ENCODE measurements at regions not wholly inside any gene's neighbourhood (a gene's known extent, or its start where the extent isn't known, plus 50 kb on each side); places are given as distances from the start of the nearest gene placed in this dataset.

DNA sequence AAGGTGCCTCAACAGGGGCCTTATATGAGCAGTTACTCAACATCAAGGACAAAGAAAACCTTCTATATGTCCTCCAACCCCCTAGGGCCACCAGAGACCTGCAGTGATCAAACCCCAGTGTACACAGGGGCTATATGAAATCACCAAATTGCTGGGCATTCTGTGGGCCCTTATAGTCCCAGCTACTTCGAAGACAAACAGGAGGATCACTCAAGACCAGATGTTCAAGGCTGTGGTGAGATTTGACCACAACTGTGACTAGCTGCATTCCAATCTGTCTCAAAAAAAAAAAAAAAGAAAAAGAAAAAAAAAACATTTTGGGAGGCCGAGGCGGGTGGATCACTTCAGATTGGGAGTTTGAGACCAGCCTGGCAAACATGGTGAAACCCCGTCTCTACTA is 51.0 kb upstream of the PRB2 start:
- no peak for ATAC-seq (ENCODE audit: insufficient number of reproducible peaks, low FRiP score, low read depth)
- no peaks in the 10 kb centered on the region for H3K4me1 ChIP-seq (ENCODE audit: control insufficient read depth in 1 of 2, low read depth in 2 of 2)
- TF ChIP-seq, protein P1, sequence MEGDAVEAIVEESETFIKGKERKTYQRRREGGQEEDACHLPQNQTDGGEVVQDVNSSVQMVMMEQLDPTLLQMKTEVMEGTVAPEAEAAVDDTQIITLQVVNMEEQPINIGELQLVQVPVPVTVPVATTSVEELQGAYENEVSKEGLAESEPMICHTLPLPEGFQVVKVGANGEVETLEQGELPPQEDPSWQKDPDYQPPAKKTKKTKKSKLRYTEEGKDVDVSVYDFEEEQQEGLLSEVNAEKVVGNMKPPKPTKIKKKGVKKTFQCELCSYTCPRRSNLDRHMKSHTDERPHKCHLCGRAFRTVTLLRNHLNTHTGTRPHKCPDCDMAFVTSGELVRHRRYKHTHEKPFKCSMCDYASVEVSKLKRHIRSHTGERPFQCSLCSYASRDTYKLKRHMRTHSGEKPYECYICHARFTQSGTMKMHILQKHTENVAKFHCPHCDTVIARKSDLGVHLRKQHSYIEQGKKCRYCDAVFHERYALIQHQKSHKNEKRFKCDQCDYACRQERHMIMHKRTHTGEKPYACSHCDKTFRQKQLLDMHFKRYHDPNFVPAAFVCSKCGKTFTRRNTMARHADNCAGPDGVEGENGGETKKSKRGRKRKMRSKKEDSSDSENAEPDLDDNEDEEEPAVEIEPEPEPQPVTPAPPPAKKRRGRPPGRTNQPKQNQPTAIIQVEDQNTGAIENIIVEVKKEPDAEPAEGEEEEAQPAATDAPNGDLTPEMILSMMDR (IDR thresholded peaks at IDR 0.05) = no peak

GRCh38 chr12:11457996-11458645 is 62.8 kb upstream of the PRB2 start:
- TF ChIP-seq, protein P1 (IDR thresholded peaks at IDR 0.05) = no peak
- Histone ChIP-seq H3K4me1 (ENCODE audit: control insufficient read depth in 1 of 2, low read depth in 2 of 2) (no peaks in the 10 kb centered on the region), H3K4me3 (no peak overlapping the region), H3K36me3 (no peaks in the 10 kb centered on the region), H3K9me3 (no peaks in the 10 kb centered on the region), H3K27me3 (replicated peaks; ENCODE audit: insufficient read depth) (no peaks in the 10 kb centered on the region), H3K27ac (no peak overlapping the region)
- ATAC-seq (ENCODE audit: insufficient number of reproducible peaks, low FRiP score, low read depth) = no peak
- DNase-seq (ENCODE audit: low spot score) = no peak

More for the DNA sequence above, 51.0 kb upstream of the PRB2 start:
- no peak for DNase-seq (ENCODE audit: low spot score)
- Histone ChIP-seq H3K27ac (no peak overlapping the region), H3K27me3 (replicated peaks; ENCODE audit: insufficient read depth) (no peaks in the 10 kb centered on the region), H3K4me3 (no peak overlapping the region), H3K36me3 (no peaks in the 10 kb centered on the region), H3K9me3 (no peaks in the 10 kb centered on the region)

DNA sequence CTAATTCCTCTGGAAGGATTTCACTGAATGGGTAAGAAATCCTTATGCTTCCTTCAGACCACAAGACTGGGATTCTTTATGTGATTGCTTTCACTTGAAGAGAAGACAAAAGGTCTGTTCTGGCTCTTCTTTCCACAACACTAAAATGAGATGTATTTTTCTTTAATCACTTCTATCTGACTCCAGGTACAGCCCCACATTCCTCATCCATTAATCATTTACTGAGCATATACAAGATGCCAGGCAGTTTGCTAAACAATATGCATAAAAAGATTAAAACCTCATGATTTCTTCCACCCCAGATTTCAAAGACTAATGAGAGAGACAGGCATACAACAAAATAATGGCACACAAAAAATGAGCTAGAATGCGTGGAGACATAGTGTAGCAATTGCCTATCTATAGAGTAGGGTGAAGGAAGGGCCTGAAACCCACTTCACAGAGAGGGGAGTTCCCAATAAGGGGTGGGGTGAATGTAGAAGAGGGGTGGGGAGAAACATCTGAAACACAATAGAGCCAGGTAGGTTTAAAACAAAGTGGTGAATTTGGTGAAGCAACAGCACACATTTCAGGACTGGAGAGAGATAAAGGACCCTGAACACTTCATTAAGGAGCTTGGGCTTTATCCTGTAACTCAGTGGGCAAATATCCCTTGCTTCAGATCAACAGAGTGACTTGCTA is 65.1 kb upstream of the PRB2 start:
- TF ChIP-seq, protein P1 (IDR thresholded peaks at IDR 0.05) = no peak
- H3K4me3 ChIP-seq = no peak overlapping the region
- no peak overlapping the region for H3K27ac ChIP-seq
- H3K27me3 ChIP-seq (replicated peaks; ENCODE audit: insufficient read depth) = no peaks in the 10 kb centered on the region
- no peaks in the 10 kb centered on the region for H3K9me3 ChIP-seq
- ATAC-seq (ENCODE audit: insufficient number of reproducible peaks, low FRiP score, low read depth) = no peak
- H3K36me3 ChIP-seq = no peaks in the 10 kb centered on the region
- H3K4me1 ChIP-seq (ENCODE audit: control insufficient read depth in 1 of 2, low read depth in 2 of 2) = no peaks in the 10 kb centered on the region
- no peak for DNase-seq (ENCODE audit: low spot score)

DNA sequence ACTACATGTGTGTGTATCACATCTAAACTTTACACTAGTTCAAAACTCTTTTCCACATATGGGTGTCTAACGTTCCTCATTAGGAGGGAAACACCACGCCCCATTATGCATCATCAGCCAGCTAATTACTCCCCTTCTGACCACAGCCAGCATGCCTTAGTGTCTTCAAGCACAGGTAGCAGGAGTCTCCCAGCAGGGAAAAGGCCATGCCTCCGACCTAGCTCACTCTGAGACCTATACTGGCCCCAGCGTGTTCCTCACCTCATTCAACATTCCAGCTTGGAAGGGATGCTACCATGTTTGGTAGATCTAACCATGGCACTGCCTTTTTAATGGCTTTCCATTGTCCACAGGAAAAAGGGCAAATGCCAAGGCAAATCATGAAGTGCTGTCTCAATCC is 66.1 kb upstream of the PRB2 start:
- Histone ChIP-seq H3K9me3 (no peaks in the 10 kb centered on the region), H3K36me3 (no peaks in the 10 kb centered on the region), H3K27me3 (replicated peaks; ENCODE audit: insufficient read depth) (no peaks in the 10 kb centered on the region), H3K27ac (no peak overlapping the region), H3K4me1 (ENCODE audit: control insufficient read depth in 1 of 2, low read depth in 2 of 2) (no peaks in the 10 kb centered on the region), H3K4me3 (no peak overlapping the region)
- ATAC-seq (ENCODE audit: insufficient number of reproducible peaks, low FRiP score, low read depth) = no peak
- DNase-seq (ENCODE audit: low spot score) = no peak
- TF ChIP-seq, protein P1 (IDR thresholded peaks at IDR 0.05) = no peak

DNA sequence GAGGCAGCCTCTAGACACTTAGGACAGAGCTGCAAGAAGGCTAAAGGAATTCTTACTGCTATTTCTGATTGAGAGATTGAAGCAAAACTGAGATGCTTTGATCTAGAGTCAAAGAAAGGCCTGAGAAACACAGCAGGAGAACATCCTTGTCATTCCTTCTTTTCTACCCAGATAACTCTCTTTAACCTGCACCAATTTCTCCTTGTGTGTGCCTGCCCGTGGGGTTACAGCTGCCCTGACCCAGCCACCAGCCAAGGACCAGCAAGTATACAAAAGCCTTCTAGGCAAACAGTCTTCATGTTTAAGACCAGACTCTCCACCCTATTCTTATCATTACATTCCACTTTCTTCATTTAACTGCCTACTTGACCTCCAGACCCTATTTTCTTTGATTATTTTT is 81.7 kb upstream of the PRB2 start:
- no peaks in the 10 kb centered on the region for H3K9me3 ChIP-seq
- no peaks in the 10 kb centered on the region for H3K36me3 ChIP-seq
- no peak overlapping the region for H3K4me3 ChIP-seq
- no peak overlapping the region for H3K27ac ChIP-seq
- DNase-seq (ENCODE audit: low spot score) (no peak), ATAC-seq (ENCODE audit: insufficient number of reproducible peaks, low FRiP score, low read depth) (no peak)
- TF ChIP-seq, protein P1 (IDR thresholded peaks at IDR 0.05) = no peak
- no peaks in the 10 kb centered on the region for H3K27me3 ChIP-seq (replicated peaks; ENCODE audit: insufficient read depth)
- H3K4me1 ChIP-seq (ENCODE audit: control insufficient read depth in 1 of 2, low read depth in 2 of 2) = no peaks in the 10 kb centered on the region
